Activated T-helper 2 cell treated with anti-CD3 and anti-CD28 coated beads, Interferon-gamma antibody, Interleukin-2, Interleukin-4, amounts not matched to agents 10 μg/mL and 5 μg/mL and 100 μg/mL, durations not matched to agents 14 hours and 24 hours and 36 hours (primary cell): ENCODE measurements at regions not wholly inside any gene's neighbourhood (a gene's known extent, or its start where the extent isn't known, plus 50 kb on each side); places are given as distances from the start of the nearest gene placed in this dataset.
"Not testable (repeated sequence)": the region's sequence is repeated elsewhere in the genome, so short reads cannot be mapped to it uniquely, and the experiment has no call there.

Experiments used
- DNase-seq: peaks from one replicate; pipeline ENCODE4 v3.0.0; 2021; ENCODE audit warnings: low spot score
- H3K27ac Mint-ChIP-seq: one replicate; pipeline ENCODE4 v1.8.0; 2021; ENCODE audit warnings: mixed read lengths
- H3K27me3 Mint-ChIP-seq: one replicate; pipeline ENCODE4 v1.8.0; 2021; ENCODE audit warnings: low read depth, mixed read lengths
- H3K36me3 Mint-ChIP-seq: one replicate; pipeline ENCODE4 v1.8.0; 2021; ENCODE audit warnings: low read depth, mixed read lengths
- H3K4me1 Mint-ChIP-seq: one replicate; pipeline ENCODE4 v1.8.0; 2021; ENCODE audit warnings: low read depth, mixed read lengths
- H3K4me3 Mint-ChIP-seq: one replicate; pipeline ENCODE4 v1.8.0; 2021; ENCODE audit warnings: low read depth, mild to moderate bottlenecking, moderate library complexity, mixed read lengths
- H3K9me3 Mint-ChIP-seq: one replicate; pipeline ENCODE4 v1.8.0; 2021; ENCODE audit warnings: mixed read lengths
- intact Hi-C: fragments of 100-400 bp; cut with micrococcal nuclease; formaldehyde crosslinking; loops from one replicate; pipeline ENCODE4 v1.15.1; 2023

DNA sequence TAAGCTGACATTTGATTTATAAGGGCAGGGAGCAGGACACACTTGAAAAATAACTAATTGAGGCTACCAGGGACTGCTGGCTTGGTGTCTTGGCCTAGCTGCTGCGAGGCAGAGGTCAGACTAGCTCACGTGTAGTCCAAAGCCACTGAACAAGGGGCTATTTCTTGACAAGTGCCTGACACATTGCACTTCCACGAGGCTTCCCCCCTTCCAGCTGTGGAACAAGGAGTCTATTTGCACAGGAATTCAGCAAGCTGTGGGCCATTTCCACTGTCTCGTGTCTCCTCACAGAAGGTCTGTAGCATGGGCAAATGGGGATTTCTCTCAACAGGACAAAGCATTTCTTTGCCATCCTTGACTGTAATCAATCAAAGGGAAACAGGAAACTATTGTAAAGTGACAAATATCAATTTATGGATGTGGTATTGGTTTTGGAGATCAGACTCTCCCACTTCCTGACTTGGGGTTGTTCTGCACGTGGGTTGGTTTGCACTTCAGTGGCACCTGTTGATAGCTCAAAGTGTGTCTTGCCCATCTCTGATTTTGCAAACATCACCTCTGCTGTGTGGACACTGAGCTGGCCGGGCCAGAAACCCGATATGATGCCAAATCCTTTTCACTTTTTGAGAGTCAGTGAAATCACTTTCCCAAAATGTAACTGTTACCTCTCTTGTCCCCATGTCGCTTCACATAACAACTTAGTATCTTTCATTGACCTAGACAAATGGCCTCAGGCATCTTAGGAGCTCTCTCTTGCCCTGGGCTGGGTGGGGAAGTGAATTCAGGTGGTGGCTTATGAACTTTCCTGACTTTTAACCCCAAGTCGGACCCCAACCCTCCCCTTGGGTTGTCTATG, 107.4 kb upstream of the MAMLD1 start:
- Mint-ChIP-seq H3K27me3 (no peaks in the 10 kb centered on the region), H3K27ac (no peak overlapping the region), H3K9me3 (no peaks in the 10 kb centered on the region), H3K4me3 (no peak overlapping the region), H3K4me1 (peaks cover 11% of the 10 kb centered on the region), H3K36me3 (no peaks in the 10 kb centered on the region)
- intact Hi-C loops: no loop called here
- no peak for DNase-seq

DNA sequence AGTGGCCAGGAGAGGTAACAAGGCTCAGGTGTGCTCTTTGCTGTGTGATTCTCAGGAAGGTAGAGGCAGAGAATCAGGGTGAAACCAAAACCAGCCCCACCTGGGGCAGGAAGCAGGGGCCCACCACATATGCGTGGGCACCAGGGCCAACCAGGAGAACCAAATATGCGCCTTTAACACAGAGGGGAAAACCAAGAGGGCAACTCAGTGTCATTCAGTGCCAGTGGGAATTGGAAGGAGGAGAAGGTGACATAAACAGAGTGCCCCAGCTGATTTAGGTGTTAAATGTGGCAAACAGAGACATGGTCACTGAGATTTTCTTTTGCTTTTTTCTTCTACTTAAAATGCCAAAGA, 106.8 kb upstream of the MAMLD1 start:
- intact Hi-C loops: no loop called here
- Mint-ChIP-seq H3K4me1 (peaks cover 11% of the 10 kb centered on the region), H3K9me3 (no peaks in the 10 kb centered on the region), H3K4me3 (no peak overlapping the region), H3K27ac (no peak overlapping the region), H3K27me3 (no peaks in the 10 kb centered on the region), H3K36me3 (no peaks in the 10 kb centered on the region)
- DNase-seq: no peak

DNA sequence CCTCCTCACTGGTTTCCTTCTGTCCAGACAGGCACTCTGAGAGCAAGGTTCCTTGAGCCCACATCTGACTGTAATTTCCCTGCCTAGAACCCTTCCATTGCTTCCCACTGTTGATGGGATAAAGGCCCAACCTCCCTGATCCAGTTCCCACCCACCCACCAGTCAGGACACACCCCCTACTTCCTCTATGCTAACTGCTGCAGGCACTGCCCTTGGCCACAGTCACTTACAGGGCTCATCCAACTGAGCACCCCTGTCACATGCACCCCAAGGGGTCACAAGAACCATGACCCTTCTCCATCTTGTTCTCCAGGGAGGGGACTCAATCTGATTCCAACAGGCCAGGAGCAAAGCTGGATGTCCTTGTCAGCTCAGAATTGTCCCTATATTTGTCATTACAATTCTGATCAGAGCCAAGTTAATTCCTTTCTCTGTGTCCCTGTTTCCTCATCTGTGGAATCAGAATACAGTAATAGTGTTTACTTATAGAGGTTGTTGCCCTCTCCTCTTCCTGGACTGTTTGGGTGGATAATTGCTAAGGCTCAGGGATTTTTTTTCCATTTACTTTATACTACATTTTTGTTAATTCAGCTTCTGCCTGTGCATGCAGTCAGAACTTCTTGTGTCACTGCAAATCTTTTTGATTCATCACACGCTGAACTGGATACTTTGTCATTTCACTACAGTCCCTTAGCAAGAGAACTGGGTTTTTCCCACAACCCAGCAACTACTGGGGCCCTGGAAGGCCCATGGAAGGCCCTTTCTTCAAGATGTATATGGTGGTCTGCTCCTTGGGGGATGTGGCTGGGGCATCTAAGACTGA, 105.6 kb upstream of the MAMLD1 start:
- Mint-ChIP-seq H3K36me3 (no peaks in the 10 kb centered on the region), H3K4me3 (no peak overlapping the region), H3K9me3 (no peaks in the 10 kb centered on the region), H3K27ac (no peak overlapping the region), H3K4me1 (peaks cover 11% of the 10 kb centered on the region), H3K27me3 (peaks cover 5% of the 10 kb centered on the region)
- no peak for DNase-seq
- intact Hi-C loops: no loop called here

DNA sequence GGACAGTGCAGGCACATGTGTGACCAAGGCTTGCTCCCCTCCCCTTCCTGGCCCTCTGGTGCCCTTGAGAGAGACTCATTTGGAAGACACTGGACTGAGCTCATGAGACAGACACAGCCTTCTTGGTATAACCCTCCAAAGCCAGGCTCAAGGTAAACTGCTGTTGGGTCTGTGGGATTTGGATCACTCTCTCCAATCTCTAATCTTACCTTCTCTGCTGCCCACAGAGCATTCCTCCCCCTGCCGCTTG, 105.0 kb upstream of the MAMLD1 start:
- no peak overlapping the region for H3K4me3 Mint-ChIP-seq
- peaks cover 11% of the 10 kb centered on the region for H3K4me1 Mint-ChIP-seq
- H3K9me3 Mint-ChIP-seq: no peaks in the 10 kb centered on the region
- intact Hi-C loops: no loop called here
- H3K27ac Mint-ChIP-seq: no peak overlapping the region
- peaks cover 9% of the 10 kb centered on the region for H3K27me3 Mint-ChIP-seq
- no peak for DNase-seq
- H3K36me3 Mint-ChIP-seq: no peaks in the 10 kb centered on the region

DNA sequence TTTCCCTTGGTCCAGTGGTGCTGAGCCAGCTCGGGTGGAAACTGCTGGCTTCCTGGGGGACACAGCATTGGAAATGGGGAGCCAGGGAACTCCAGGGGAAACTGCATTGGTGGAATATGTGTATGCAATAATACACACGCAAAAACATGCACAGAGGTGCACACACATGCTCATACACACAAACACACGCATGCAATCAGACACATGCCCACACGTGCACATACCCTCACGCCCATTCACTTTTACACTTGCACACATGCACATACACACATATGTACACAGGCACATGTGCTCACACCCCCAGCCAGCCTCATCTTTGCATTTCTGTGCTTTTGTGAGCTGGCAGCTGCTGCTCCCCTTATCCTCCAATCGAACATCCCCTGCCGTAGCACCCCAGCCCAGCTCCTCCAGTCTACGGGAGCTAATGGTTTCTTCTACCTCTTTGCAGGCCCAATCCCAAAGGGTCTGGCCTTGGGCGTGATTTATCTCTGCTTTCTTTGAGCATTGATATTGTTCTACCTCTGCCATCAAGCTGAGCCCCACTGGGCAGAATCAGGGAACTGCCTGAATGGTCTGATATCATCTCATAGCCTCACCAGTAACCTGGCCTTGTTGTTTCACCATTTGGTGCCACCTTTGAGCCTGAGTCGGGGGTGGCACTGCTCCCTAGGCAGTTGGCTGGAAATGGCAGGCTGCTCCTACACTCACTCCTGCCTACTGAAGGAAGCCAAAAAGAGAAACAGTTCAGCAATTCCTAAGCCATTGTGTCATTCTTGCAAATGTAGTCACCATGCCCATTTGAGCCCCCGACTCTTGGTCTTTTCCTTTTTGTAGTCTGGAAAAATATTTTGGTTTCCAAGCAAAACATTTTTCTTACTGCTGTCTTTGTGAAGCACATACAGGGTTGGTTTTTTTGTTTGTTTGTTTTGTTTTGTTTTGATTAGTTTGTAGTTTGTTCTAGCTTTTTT, 104.4 kb upstream of the MAMLD1 start:
- Mint-ChIP-seq H3K4me3 (no peak overlapping the region), H3K9me3 (no peaks in the 10 kb centered on the region), H3K27ac (no peak overlapping the region), H3K27me3 (peaks cover 9% of the 10 kb centered on the region), H3K36me3 (no peaks in the 10 kb centered on the region), H3K4me1 (peaks cover 11% of the 10 kb centered on the region)
- DNase-seq: no peak
- intact Hi-C loops: no loop called here

DNA sequence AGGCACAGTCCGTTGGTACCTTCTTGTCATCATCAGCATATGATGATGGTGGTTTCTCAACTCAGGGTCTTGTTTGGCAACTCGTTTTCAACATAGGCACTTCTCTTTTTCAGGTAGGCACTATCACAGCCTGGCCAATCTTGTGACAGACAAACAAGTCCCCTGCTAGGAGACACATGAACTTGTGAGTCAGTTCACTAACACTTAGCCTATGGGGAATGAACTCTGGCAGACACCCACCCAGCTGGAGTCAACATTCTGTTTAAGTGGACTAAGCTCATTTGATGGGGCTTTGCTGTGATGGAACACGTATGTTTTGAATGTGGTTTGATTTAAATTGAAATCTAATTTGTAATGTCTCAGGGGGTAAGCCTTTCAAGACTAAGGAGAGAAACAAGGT, 100.7 kb upstream of the MAMLD1 start:
- H3K27me3 Mint-ChIP-seq: peaks cover 9% of the 10 kb centered on the region
- H3K27ac Mint-ChIP-seq: no peak overlapping the region
- H3K4me1 Mint-ChIP-seq: peaks cover 2% of the 10 kb centered on the region
- DNase-seq: no peak
- H3K4me3 Mint-ChIP-seq: no peak overlapping the region
- H3K36me3 Mint-ChIP-seq: no peaks in the 10 kb centered on the region
- no peaks in the 10 kb centered on the region for H3K9me3 Mint-ChIP-seq
- intact Hi-C loops: no loop called here

DNA sequence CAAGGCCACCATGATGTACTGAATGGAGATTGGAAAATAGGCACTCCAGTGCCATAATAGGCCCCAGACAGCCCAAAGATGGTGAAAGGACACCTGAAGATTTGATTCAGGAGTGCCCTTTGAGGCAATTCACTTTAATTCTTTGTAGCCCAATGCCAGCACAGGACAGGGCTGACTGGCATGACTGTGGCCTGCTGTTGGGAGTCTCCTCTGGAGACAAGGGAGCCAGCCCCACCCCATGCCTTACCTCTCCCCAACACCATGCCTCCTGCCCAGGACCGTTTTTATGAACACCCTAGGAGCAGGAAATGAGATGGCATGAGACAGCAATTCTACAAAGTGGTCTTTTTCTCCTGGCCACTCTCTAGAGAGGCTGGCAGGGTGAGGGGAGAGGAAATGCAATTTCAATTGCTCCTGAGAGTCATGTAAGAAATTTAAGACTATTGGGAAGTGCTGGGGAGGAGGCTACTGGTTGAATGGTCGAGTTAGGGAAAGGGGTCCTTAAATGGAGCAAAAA, 94.2 kb upstream of the MAMLD1 start:
- Mint-ChIP-seq H3K27me3 (peaks cover 7% of the 10 kb centered on the region), H3K4me1 (no peaks in the 10 kb centered on the region), H3K9me3 (no peaks in the 10 kb centered on the region), H3K4me3 (no peak overlapping the region), H3K27ac (no peak overlapping the region), H3K36me3 (no peaks in the 10 kb centered on the region)
- intact Hi-C loops: no loop called here
- no peak for DNase-seq

DNA sequence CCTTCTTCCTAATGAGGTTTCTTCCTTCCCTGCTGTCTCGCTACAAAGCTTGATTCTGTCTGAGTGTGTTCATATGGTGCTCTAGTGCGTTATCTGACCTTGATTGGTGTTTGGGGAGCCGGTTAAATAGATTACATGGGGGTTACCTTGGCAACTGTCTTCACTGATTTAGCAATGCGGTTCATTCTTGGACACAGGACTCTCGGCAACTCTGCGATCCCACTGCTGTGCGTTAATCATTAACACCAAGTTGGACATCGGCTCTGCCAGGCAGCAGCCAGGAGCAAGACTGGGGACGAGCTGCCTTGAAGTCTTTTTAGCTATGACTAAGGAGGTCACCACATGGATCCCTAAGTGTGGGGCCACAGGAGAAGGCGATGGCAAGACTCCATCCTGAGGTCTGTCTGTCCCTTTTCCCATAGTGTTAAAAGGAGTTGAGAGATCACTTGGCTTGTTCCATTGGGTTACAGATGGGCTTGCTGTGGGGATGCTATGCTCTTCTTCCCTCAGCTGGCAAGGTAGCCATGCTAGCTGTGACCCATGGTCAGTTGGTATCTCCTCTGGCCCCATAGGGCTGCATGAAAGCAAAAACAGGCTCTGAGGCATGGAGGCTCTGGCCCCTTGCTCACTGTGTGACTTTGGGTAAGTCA, 93.4 kb upstream of the MAMLD1 start:
- Mint-ChIP-seq H3K9me3 (no peaks in the 10 kb centered on the region), H3K4me3 (no peak overlapping the region), H3K27me3 (peaks cover 7% of the 10 kb centered on the region), H3K36me3 (no peaks in the 10 kb centered on the region), H3K4me1 (no peaks in the 10 kb centered on the region), H3K27ac (no peak overlapping the region)
- DNase-seq: no peak
- intact Hi-C loops: no loop called here

DNA sequence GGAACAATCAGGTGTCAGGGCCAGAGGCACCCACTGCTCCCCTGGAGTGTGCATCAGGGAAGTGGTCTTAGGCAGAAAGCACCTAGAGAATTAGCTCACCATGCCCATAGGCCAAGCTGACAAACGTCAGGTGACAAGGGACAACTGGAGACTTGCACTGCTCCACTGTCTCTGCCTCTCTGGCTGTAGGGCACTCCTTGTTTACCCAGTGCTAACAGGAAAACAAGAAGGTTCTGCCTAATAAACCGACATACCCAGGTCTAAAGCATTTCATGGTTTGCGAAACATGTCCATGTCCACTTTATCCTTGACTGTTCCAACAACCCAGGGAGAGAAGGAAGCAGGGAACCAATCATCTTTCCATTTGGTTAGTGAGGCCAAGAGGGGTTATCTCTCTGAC, 92.5 kb upstream of the MAMLD1 start:
- H3K27ac Mint-ChIP-seq: no peak overlapping the region
- no peak for DNase-seq
- H3K9me3 Mint-ChIP-seq: no peaks in the 10 kb centered on the region
- H3K4me1 Mint-ChIP-seq: no peaks in the 10 kb centered on the region
- H3K36me3 Mint-ChIP-seq: no peaks in the 10 kb centered on the region
- intact Hi-C loops: no loop called here
- peaks cover 7% of the 10 kb centered on the region for H3K27me3 Mint-ChIP-seq
- no peak overlapping the region for H3K4me3 Mint-ChIP-seq

DNA sequence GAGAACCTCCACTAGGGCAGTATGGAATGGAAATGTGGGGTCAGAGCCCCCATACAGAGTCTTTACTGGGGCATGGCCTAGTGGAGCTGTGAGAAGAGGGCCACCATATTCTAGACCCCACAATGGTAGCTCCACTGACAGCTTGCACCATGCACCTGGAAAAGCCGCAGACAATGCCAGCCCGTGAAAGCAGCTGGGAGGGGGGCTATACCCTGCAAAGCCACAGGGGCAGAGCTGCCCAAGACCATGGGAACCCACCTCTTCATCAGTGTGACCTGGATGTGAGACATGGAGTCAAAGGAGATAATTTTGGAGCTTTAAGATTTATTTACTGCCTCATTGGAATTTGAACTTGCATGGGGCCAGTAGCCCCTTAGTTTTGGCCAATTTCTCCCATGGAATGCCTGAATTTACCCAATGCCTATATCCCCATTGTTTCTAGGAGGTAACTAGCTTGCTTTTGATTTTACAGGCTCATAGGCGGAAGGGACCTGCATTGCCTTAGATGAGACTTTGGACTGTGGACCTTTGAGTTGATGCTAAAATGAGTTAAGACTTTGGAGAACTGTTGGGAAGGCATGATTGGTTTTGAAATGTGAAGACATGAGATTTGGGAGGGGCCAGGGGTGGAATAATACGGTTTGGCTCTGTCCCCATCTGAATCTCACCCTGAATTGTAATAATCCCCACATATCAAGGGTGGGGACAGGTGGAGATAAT, 89.4 kb upstream of the MAMLD1 start:
- H3K4me3 Mint-ChIP-seq, H3K9me3 Mint-ChIP-seq, DNase-seq, H3K4me1 Mint-ChIP-seq, H3K27ac Mint-ChIP-seq, intact Hi-C loops, H3K36me3 Mint-ChIP-seq, H3K27me3 Mint-ChIP-seq: not testable (repeated sequence)

DNA sequence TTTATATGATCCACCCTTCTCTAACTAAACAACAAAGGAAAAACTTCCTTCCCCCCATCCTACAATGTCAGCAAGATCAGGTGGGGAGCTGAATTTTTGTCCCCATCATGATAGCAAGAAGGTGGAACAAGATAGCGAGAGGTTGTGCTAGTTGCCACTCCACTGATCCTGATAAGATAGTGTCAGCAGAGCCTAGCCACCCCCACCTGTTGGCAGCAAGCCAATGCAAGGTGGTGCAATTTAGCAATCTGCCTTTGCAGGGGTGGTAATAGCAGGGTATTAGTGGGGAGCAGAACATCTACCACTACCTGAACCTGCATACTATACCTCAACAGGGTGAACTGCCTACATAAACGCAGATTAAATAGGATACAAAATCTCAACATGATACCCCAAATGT, 80.2 kb upstream of the MAMLD1 start:
- peaks cover 9% of the 10 kb centered on the region for H3K27me3 Mint-ChIP-seq
- H3K4me3 Mint-ChIP-seq: no peak overlapping the region
- intact Hi-C loops: no loop called here
- no peaks in the 10 kb centered on the region for H3K9me3 Mint-ChIP-seq
- no peaks in the 10 kb centered on the region for H3K4me1 Mint-ChIP-seq
- no peak overlapping the region for H3K27ac Mint-ChIP-seq
- no peaks in the 10 kb centered on the region for H3K36me3 Mint-ChIP-seq
- no peak for DNase-seq

DNA sequence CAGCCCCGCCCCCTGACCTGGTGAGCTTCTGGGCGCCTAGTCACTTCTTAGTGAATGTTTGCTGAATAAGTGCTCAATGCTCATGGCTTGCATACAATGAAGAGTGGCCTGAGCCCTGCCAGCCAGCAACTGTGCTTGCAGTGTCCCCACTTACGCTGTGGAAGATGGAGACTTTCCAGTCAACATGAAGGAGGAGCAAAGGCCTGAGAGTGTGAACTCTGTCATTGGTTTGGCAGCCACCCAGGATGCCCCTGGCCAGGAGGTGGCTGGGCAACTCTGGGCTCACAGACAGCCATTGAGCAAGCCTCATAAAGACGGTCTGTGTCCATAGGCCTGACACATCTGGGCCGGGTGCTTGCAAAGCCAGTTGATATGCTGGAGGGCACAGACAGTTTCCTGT, 72.1 kb upstream of the MAMLD1 start:
- H3K27ac Mint-ChIP-seq: no peak overlapping the region
- intact Hi-C loops: no loop called here
- H3K4me3 Mint-ChIP-seq: no peak overlapping the region
- no peaks in the 10 kb centered on the region for H3K9me3 Mint-ChIP-seq
- DNase-seq: no peak
- peaks cover 4% of the 10 kb centered on the region for H3K27me3 Mint-ChIP-seq
- no peaks in the 10 kb centered on the region for H3K36me3 Mint-ChIP-seq
- H3K4me1 Mint-ChIP-seq: peaks cover 7% of the 10 kb centered on the region
